ES-I3 (cell line): ENCODE measurements at regions not wholly inside any gene's neighbourhood (a gene's known extent, or its start where the extent isn't known, plus 50 kb on each side); places are given as distances from the start of the nearest gene placed in this dataset.
"Not testable (repeated sequence)": the region's sequence is repeated elsewhere in the genome, so short reads cannot be mapped to it uniquely, and the experiment has no call there.

Experiments
- H3K36me3 ChIP-seq: 2 replicates; pipeline ENCODE4 v1.6.1; 2013; ENCODE audit warnings: mild to moderate bottlenecking, low read length, control low read depth, moderate library complexity; ENCODE audit not compliant: insufficient read depth
- H3K4me1 ChIP-seq: 2 replicates; pipeline ENCODE4 v1.6.1; 2013; ENCODE audit warnings: mild to moderate bottlenecking, control low read depth, low read length; ENCODE audit not compliant: insufficient read depth
- H3K9ac ChIP-seq: 2 replicates; pipeline ENCODE4 v1.6.1; 2013; ENCODE audit warnings: low read depth, mild to moderate bottlenecking, low read length, moderate library complexity
- H3K9me3 ChIP-seq: 2 replicates; pipeline ENCODE4 v1.6.1; 2013; ENCODE audit warnings: mild to moderate bottlenecking, low read length, moderate library complexity; ENCODE audit not compliant: control insufficient read depth, insufficient read depth

DNA sequence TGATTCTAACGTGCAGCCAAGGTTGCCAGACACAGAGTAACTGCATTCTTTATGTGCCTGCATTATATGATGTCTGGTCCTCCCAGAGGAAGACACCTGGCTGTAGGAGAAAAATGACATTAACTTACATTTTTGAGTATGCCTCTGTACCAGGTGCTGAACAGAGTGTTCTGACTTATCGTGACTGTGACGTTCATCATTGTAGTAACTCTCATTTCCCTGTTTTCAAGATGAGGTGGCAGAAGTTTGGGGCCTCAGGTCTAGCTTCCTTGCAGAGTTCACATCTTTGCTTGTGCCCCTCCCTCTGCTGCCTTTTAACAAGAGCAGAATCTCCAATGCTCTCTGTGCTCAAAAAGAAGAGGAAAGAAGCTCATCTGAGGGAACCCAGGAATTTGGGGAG lies 488.0 kb downstream of the AJAP1 start:
- no peaks in the 10 kb centered on the region for H3K36me3 ChIP-seq

DNA sequence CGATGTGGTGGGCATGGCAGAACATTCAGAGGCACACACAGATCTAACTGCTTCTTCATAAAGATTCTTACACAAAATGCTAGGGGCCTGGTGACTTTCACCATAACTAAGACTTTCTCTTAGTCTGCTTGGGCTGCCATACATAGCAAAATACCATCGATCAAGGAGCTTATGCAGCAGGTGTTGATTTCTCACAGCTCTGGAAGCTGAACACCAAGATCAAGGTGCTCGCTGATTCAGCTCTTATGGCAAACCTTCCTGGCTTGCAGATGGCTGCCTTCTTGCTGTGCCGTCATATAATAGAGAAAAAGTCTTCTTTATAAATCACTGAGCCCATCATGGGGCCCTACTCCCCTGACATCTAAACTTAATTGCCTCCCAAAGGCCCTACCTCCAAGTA lies 487.3 kb downstream of the AJAP1 start:
- Histone ChIP-seq H3K36me3 (no peaks in the 10 kb centered on the region), H3K4me1 (no peaks in the 10 kb centered on the region), H3K9me3 (no peaks in the 10 kb centered on the region), H3K9ac (no peak overlapping the region)

More for the DNA sequence above, 488.0 kb downstream of the AJAP1 start:
- Histone ChIP-seq H3K4me1 (no peaks in the 10 kb centered on the region), H3K9ac (no peak overlapping the region), H3K9me3 (no peaks in the 10 kb centered on the region)

- Histone ChIP-seq H3K9ac (no peak overlapping the region), H3K9me3 (no peaks in the 10 kb centered on the region; the same call in 1 of the 2 replicates)
Measured at GRCh38 chr1:5140962-5141361, 486.6 kb downstream of the AJAP1 start.

GRCh38 chr1:5140136-5140535 lies 485.7 kb downstream of the AJAP1 start:
- Histone ChIP-seq H3K9ac (no peak overlapping the region), H3K4me1 (no peaks in the 10 kb centered on the region), H3K9me3 (no peaks in the 10 kb centered on the region; the same call in 1 of the 2 replicates), H3K36me3 (no peaks in the 10 kb centered on the region)

More at GRCh38 chr1:5140962-5141361, 486.6 kb downstream of the AJAP1 start:
- H3K4me1 ChIP-seq = no peaks in the 10 kb centered on the region
- no peaks in the 10 kb centered on the region for H3K36me3 ChIP-seq

DNA sequence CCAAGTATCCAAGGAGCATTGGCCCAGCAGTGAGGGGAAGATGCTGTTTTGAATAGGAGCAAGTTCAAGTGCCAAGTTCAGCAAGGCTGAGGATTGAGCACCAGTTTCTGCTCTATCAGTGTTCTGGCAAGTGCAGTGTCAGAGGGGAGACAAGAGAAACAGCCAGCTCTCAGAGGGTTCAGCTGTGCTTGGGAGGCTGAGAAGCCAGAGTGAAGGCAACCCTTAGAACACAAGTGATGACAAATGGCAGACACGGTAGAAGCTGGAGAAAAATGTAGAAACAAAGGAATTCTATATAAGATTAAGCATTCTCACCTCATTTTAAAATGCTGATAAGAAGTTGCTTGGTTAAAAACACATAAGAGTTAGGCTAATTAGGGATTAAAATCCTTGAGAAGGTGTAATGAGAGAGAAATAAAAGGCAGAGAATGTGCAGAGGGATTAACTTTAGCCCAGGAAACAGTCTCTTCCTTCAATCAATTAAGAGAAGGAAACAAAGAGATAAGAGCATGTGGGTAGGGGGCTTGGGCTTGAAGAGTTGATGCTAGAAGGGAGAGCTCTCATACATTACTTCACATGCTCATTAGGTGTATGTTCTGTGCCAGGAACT lies 475.4 kb downstream of the AJAP1 start:
- Histone ChIP-seq H3K9me3 (peaks cover 6% of the 10 kb centered on the region; the same call in 1 of the 2 replicates), H3K9ac (no peak overlapping the region), H3K4me1 (no peaks in the 10 kb centered on the region), H3K36me3 (no peaks in the 10 kb centered on the region)

DNA sequence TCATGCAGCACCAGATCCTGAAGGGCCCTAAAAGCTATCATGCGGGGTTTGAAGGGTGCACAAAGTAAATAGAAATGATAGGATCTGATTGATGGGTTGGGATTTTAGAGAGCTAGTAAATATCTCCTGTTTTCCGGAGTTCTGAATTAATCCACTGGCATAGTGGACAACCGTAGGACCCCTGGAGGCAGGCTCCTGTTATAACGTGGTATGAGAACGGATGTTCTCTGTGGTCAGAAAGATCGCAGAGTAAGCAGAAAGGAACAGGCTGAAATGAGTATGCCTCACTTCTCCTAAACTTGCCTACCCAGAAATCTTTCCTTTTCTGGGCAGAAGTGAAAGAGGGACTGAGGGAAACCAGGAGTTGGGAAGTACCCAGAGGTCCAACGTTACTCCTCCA lies 470.8 kb downstream of the AJAP1 start:
- Histone ChIP-seq H3K9me3 (peaks cover 6% of the 10 kb centered on the region; the same call in 1 of the 2 replicates), H3K36me3 (no peaks in the 10 kb centered on the region), H3K4me1 (no peaks in the 10 kb centered on the region), H3K9ac (no peak overlapping the region)

- no peak overlapping the region for H3K9ac ChIP-seq
- H3K9me3 ChIP-seq = no peaks in the 10 kb centered on the region
- H3K36me3 ChIP-seq = no peaks in the 10 kb centered on the region
- H3K4me1 ChIP-seq = peaks cover 4% of the 10 kb centered on the region
Measured at GRCh38 chr1:5120559-5120958, 466.1 kb downstream of the AJAP1 start.

DNA sequence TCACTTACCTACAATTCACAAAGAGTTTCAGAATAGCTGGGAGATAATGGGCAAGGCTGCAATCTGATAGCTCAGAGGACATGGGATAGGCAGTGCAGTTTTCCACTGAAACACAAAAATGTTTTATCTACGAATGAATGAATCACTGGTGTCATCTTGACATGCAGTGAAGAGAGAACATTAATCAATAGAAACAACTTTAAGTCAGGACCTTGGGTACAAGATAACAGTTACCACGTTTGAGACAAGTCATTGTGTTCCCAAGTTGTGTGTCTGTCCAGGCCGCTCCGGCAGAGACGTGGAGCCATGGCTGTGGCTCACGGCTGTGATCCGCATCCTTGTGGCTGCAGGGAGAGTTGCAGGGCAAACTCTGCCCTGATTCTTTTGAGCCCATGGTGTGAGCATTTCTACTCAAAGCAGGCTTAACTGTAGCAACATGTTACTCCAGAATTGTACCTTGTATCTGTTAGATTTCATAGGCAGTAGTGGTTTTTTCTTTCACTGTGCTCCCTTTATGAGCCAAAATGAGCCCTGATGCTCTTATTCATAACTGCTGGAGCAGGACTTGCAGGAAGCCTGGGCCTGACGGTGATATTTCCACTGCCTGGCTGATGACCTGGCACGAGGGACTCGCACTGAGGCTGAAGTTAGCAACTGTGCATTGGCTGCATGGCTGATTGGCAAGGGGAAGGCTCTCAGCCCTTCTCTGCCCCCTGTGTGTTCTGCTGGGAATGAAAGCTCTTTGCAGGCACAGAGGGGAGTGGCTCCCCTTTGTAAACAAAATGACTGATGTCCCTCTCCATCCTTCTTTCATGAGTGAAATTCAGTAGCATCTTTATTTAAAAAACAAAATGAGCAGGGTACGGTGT lies 465.2 kb downstream of the AJAP1 start:
- Histone ChIP-seq H3K9ac (no peak overlapping the region), H3K36me3 (no peaks in the 10 kb centered on the region), H3K4me1 (peaks cover 4% of the 10 kb centered on the region), H3K9me3 (no peaks in the 10 kb centered on the region)

DNA sequence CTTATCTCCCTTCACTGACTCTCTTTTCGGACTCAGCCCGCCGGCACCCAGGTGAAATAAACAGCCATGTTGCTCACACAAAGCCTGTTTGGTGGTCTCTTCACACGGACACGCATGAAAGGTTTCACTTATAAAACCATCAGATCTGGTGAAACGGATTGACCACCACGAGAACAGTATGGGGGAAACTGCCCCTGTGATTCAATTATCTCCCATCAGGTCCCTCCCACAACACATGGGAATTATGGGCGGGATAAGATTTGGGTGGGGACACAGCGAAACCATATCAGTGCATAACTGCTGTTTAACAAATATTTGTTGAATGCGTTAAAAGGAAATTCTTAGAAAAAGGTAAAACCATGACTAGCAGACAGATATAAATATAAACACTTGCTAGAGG lies 464.4 kb downstream of the AJAP1 start:
- H3K9ac ChIP-seq, H3K4me1 ChIP-seq, H3K9me3 ChIP-seq, H3K36me3 ChIP-seq: not testable (repeated sequence)

DNA sequence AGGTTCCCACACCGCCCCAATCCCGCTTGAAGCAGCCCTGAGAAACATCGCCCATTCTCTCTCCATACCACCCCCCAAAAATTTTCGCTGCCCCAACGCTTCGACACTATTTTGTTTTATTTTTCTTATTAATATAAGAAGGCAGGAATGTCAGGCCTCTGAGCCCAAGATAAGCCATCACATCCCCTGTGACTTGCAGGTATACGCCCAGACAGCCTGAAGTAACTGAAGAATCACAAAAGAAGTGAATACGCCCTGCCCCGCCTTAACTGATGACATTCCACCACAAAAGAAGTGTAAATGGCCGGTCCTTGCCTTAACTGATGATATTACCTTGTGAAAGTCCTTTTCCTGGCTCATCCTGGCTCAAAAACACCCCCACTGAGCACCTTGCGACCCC lies 463.9 kb downstream of the AJAP1 start:
- H3K36me3 ChIP-seq, H3K9ac ChIP-seq, H3K9me3 ChIP-seq, H3K4me1 ChIP-seq: not testable (repeated sequence)

DNA sequence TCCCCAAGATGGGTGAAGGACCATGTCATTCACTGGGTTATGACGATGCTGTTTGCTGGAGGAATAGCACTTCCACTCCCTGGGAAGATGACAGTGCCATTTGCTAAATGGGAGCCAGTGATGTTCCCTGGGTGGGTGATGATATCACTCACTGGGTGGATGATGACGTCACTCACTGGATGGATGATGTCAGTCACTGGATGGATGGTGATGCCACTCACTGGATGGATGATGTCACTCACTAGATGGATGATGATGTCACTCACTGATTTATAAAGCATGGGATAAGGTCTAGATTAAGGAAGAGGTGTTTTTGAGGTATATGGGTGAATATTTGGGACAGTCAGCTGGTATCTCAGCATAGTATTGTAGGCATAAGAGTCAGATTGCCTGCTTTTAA lies 457.2 kb downstream of the AJAP1 start:
- H3K9me3 ChIP-seq = no peaks in the 10 kb centered on the region
- no peaks in the 10 kb centered on the region for H3K4me1 ChIP-seq
- no peaks in the 10 kb centered on the region for H3K36me3 ChIP-seq
- H3K9ac ChIP-seq = no peak overlapping the region

- Histone ChIP-seq H3K9me3 (no peaks in the 10 kb centered on the region), H3K4me1 (no peaks in the 10 kb centered on the region), H3K36me3 (no peaks in the 10 kb centered on the region), H3K9ac (no peak overlapping the region)
Measured at GRCh38 chr1:5110508-5110907, 456.1 kb downstream of the AJAP1 start.

DNA sequence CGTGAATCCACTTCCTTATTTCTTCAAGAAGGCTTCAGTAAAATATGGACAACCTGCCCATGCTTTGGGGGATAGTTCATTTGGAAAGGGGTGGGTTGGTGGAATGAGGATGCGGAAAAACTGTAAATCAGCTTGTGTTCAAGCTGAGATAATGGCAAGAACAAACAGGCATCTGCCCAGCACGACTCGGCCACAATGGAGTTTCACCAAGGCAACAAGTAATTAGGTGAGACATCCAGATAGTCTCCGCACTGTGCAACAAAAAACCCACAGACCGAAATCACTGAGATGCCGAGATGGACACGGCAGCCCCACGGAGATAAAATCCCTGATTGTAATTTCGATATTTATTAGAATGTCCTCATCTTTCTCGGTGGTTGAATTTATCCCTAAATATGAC lies 455.2 kb downstream of the AJAP1 start:
- Histone ChIP-seq H3K9me3 (no peaks in the 10 kb centered on the region), H3K36me3 (no peaks in the 10 kb centered on the region), H3K4me1 (no peaks in the 10 kb centered on the region), H3K9ac (no peak overlapping the region)

DNA sequence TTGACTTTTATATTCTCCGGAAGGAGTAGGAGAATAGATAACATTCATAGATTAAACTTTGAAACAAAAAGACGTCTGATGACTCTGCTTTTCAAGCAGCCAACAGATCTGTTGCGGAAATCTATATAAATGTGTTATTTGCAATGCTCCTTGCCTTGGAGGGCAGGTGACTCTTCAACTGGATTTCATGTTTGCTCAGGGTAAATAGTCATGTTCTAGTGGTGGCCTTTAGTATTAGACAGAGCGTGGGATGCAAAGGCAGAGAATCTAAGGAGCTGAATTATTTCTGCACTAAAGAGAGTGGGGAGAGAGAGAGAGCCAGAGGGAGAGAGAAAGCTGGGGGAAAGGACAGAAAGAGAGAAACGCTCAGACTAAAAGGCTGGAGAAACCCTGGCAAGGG lies 454.3 kb downstream of the AJAP1 start:
- no peaks in the 10 kb centered on the region for H3K9me3 ChIP-seq
- no peaks in the 10 kb centered on the region for H3K36me3 ChIP-seq
- no peak overlapping the region for H3K9ac ChIP-seq
- no peaks in the 10 kb centered on the region for H3K4me1 ChIP-seq

DNA sequence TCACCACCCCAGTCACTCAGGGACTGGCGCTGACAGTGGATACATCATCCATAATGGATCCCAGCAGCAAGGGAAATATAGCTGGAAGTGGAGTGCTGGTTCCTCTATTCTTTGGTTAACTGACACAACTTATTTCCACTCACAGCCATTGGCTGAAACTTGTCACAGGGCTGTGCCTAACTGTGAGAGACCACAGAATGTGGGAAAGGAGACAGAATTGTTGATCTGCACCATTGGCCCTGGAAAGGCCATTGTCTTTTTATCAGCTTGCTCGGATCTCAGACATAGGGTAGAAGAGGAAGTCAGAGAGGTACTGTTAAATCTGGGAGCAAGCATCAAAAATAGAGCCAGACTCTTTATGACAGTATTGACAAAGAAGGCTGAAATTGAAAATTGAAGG lies 451.3 kb downstream of the AJAP1 start:
- no peak overlapping the region for H3K9ac ChIP-seq

More for the DNA sequence above, 451.3 kb downstream of the AJAP1 start:
- Histone ChIP-seq H3K4me1 (no peaks in the 10 kb centered on the region), H3K36me3 (no peaks in the 10 kb centered on the region), H3K9me3 (no peaks in the 10 kb centered on the region)
